Endothelial cell of umbilical vein (primary cell): ENCODE measurements at regions not wholly inside any gene's neighbourhood (a gene's known extent, or its start where the extent isn't known, plus 50 kb on each side); places are given as distances from the start of the nearest gene placed in this dataset.

Experiments
- BruUV-seq: library from RNA; stranded (reverse); fragments of 400-500 nt; replicated peaks from 2 replicates; lab custom pipeline; 2021; lab: Mats Ljungman, UMichigan
- CTCF ChIA-PET: fragments of 300-600, 350-600 bp; sonication (Branson Sonifier 250); formaldehyde crosslinking; loops from one replicate; lab custom pipeline; 2021; ENCODE audit warnings: antibody characterized with exemption, inconsistent platforms; lab: Charles Lee
- POLR2A ChIA-PET: fragments of 300-600, 350-600 bp; sonication (Branson Sonifier 250); formaldehyde crosslinking; loops from one replicate; lab custom pipeline; 2021; ENCODE audit warnings: antibody characterized with exemption, inconsistent platforms; lab: Charles Lee
- DNase-seq: peaks from one replicate; pipeline ENCODE4 v3.0.0-alpha.2; 2011; ENCODE audit warnings: low read depth, low spot score
- FAIRE-seq: peaks from 2 replicates; lab custom pipeline; 2011; peaks lifted over from hg19 to GRCh38; lab: Jason Lieb, UNC
- H2AFZ ChIP-seq: 2 replicates; pipeline ENCODE4 v1.6.0; 2012; ENCODE audit warnings: low read depth, low read length, control low read depth, inconsistent platforms
- H3K27ac ChIP-seq: 2 replicates; pipeline ENCODE4 v1.5.1; 2011; ENCODE audit warnings: low read depth, mild to moderate bottlenecking, control low read depth, low read length, moderate library complexity; ENCODE audit not compliant: insufficient read depth
- H3K27me3 ChIP-seq, 2 experiments: 2 replicates each; pipeline versions ENCODE4 v1.6.0 to v1.6.1; 2011; ENCODE audit warnings: low read length in 2 of 2, mixed read lengths in 1 of 2; ENCODE audit not compliant: control insufficient read depth in 2 of 2, insufficient read depth in 2 of 2
- H3K36me3 ChIP-seq, 2 experiments: 2 replicates in 1 of 2; 3 replicates in 1 of 2; pipeline ENCODE4 v1.5.1; 2011; ENCODE audit warnings: low read length in 2 of 2, mild to moderate bottlenecking in 1 of 2, moderate library complexity in 1 of 2; ENCODE audit not compliant: control insufficient read depth in 2 of 2, insufficient read depth in 2 of 2; ENCODE audit errors: extremely low read depth in 1 of 2
- H3K4me1 ChIP-seq: 3 replicates; pipeline ENCODE4 v1.5.1; 2011; ENCODE audit warnings: mild to moderate bottlenecking, low read length; ENCODE audit not compliant: control insufficient read depth, insufficient read depth; ENCODE audit errors: extremely low read depth
- H3K4me2 ChIP-seq: 2 replicates; pipeline ENCODE4 v1.6.1; 2011; ENCODE audit warnings: low read length, control low read depth, mixed read lengths; ENCODE audit not compliant: insufficient read depth
- H3K4me3 ChIP-seq, 3 experiments: fragments of 200-600 bp in 1 of 3; sonication (generic), shearing (Covaris generic) in 1 of 3; replicated peaks in 1 of 3; 2 replicates each; pipeline ENCODE4 v1.5.1; 2011 to 2016; ENCODE audit warnings: control low read depth in 3 of 3, low read length in 3 of 3, mild to moderate bottlenecking in 2 of 3, inconsistent platforms in 1 of 3, low read depth in 1 of 3, moderate library complexity in 1 of 3; ENCODE audit not compliant: insufficient read depth in 1 of 3
- H3K79me2 ChIP-seq: 2 replicates; pipeline ENCODE4 v1.6.0; 2012; ENCODE audit warnings: low read length, inconsistent platforms; ENCODE audit not compliant: control insufficient read depth, insufficient read depth
- H3K9ac ChIP-seq: replicated peaks from 2 replicates; pipeline ENCODE3; 2011; ENCODE audit warnings: low read length, control low read depth; ENCODE audit not compliant: insufficient read depth; ENCODE audit errors: extremely low read depth
- H3K9me1 ChIP-seq: replicated peaks from 3 replicates; pipeline ENCODE4 v1.6.0; 2011; ENCODE audit warnings: mild to moderate bottlenecking, low read length; ENCODE audit not compliant: control insufficient read depth, insufficient read depth; ENCODE audit errors: extremely low read depth
- H3K9me3 ChIP-seq: replicated peaks from 2 replicates; pipeline ENCODE4 v1.5.1; 2012; ENCODE audit warnings: low read length, inconsistent platforms; ENCODE audit not compliant: control insufficient read depth, insufficient read depth
- H4K20me1 ChIP-seq: replicated peaks from 2 replicates; pipeline ENCODE3; 2011; ENCODE audit warnings: mild to moderate bottlenecking, low read length; ENCODE audit not compliant: control insufficient read depth, insufficient read depth; ENCODE audit errors: extremely low read depth
- EZH2 ChIP-seq: IDR thresholded peaks from 2 replicates; pipeline ENCODE4 v1.6.1; 2012; ENCODE audit warnings: borderline replicate concordance, low read depth, mild to moderate bottlenecking, moderate library complexity, low read length, inconsistent platforms; ENCODE audit not compliant: severe bottlenecking
- FOS ChIP-seq: IDR thresholded peaks from 2 replicates; pipeline ENCODE4 v1.6.1; 2011; ENCODE audit warnings: mild to moderate bottlenecking, low read length, moderate library complexity, borderline replicate concordance; ENCODE audit not compliant: insufficient read depth
- GATA2 ChIP-seq: IDR thresholded peaks from 2 replicates; pipeline ENCODE4 v1.7.0; 2011; ENCODE audit warnings: low read depth, mild to moderate bottlenecking, moderate library complexity, mixed read lengths, low read length; ENCODE audit not compliant: insufficient read length, insufficient read depth
- JUN ChIP-seq: IDR thresholded peaks from 2 replicates; pipeline ENCODE4 v1.6.1; 2011; ENCODE audit warnings: borderline replicate concordance, low read depth; ENCODE audit not compliant: insufficient read length, insufficient read depth
- MAX ChIP-seq: IDR thresholded peaks from 2 replicates; pipeline ENCODE4 v1.6.1; 2011; ENCODE audit not compliant: insufficient read depth, insufficient read length
- MYC ChIP-seq: IDR thresholded peaks from one replicate; pipeline ENCODE4 v1.6.1; 2011; ENCODE audit warnings: mild to moderate bottlenecking, low read depth, low read length
- POLR2A ChIP-seq: IDR thresholded peaks from 2 replicates; pipeline ENCODE4 v1.6.1; 2012; ENCODE audit warnings: low read depth, mild to moderate bottlenecking, control low read depth, low read length
- POLR2AphosphoS5 ChIP-seq: IDR thresholded peaks from 2 replicates; pipeline ENCODE4 v1.6.1; 2012; ENCODE audit warnings: low read depth, mild to moderate bottlenecking, control low read depth, low read length, moderate library complexity; ENCODE audit not compliant: insufficient read depth
- dilution Hi-C: fragments of 300-500 bp; cut with MboI; formaldehyde crosslinking; loops from one replicate; pipeline ENCODE4 v1.15.0; 2019; ENCODE audit warnings: low sequenced_read_pairs; ENCODE audit not compliant: extremely low pct_ligation_motif_present
- intact Hi-C: fragments of 100-400 bp; cut with micrococcal nuclease; formaldehyde crosslinking; loops from one replicate; pipeline ENCODE4 v1.10.0; 2022
- TF ChIP-seq, protein P1 (sequence below), 2 donors: IDR thresholded peaks; 1 replicate in 1 of 2; 2 replicates in 1 of 2; pipeline ENCODE4 v1.5.1; 2011; ENCODE audit warnings: low read length in 2 of 2, mild to moderate bottlenecking in 2 of 2, moderate library complexity in 2 of 2, control low read depth in 1 of 2, inconsistent platforms in 1 of 2, low read depth in 1 of 2; ENCODE audit not compliant: insufficient read depth in 1 of 2; ENCODE audit errors: extremely low read depth in 1 of 2

- Histone ChIP-seq H3K4me2 (no peak overlapping the region), H3K4me1 (no peaks in the 10 kb centered on the region), H3K79me2 (no peaks in the 10 kb centered on the region), H3K9me1 (no peaks in the 10 kb centered on the region), H3K9ac (no peak overlapping the region), H3K9me3 (no peaks in the 10 kb centered on the region), H2AFZ (no peak overlapping the region), H4K20me1 (no peaks in the 10 kb centered on the region), H3K27me3 (no peaks in the 10 kb centered on the region), H3K4me3 (no peak overlapping the region), H3K27ac (no peak overlapping the region), H3K36me3 (no peaks in the 10 kb centered on the region)
- no TSS peak for BruUV-seq
- dilution Hi-C loops, result no loop called here
- TF ChIP-seq POLR2A (no peak), FOS (no peak), EZH2 (no peak), JUN (no peak), GATA2 (no peak), MAX (no peak), MYC (no peak), POLR2AphosphoS5 (no peak)
- TF ChIP-seq, protein P1, sequence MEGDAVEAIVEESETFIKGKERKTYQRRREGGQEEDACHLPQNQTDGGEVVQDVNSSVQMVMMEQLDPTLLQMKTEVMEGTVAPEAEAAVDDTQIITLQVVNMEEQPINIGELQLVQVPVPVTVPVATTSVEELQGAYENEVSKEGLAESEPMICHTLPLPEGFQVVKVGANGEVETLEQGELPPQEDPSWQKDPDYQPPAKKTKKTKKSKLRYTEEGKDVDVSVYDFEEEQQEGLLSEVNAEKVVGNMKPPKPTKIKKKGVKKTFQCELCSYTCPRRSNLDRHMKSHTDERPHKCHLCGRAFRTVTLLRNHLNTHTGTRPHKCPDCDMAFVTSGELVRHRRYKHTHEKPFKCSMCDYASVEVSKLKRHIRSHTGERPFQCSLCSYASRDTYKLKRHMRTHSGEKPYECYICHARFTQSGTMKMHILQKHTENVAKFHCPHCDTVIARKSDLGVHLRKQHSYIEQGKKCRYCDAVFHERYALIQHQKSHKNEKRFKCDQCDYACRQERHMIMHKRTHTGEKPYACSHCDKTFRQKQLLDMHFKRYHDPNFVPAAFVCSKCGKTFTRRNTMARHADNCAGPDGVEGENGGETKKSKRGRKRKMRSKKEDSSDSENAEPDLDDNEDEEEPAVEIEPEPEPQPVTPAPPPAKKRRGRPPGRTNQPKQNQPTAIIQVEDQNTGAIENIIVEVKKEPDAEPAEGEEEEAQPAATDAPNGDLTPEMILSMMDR (IDR thresholded peaks at IDR 0.05; ENCODE audit: extremely low read depth in 1 of 2, insufficient read depth in 1 of 2, low read depth in 1 of 2, low read length in 2 of 2), result no peak
- CTCF ChIA-PET, result interaction anchor here (1.0 to 1.4 kb wide), 2 partner anchors 9 to 42 kb away, joined by 3 read pairs; no protein-coding TSS in a partner anchor
- intact Hi-C loops, result no loop called here
- FAIRE-seq (no peak), DNase-seq (no peak)
- POLR2A ChIA-PET, result no interaction called here
Observed at GRCh38 chr1:209510063-209510462, 73.5 kb upstream of the CAMK1G start.
